Gastroesophageal sphincter (tissue), 3 donors: ENCODE measurements at regions not wholly inside any gene's neighbourhood (a gene's known extent, or its start where the extent isn't known, plus 50 kb on each side); places are given as distances from the start of the nearest gene placed in this dataset.

Source experiments
- CTCF ChIP-seq, 4 experiments: fragments of 200-600 bp in 2 of 4; fragments of 450-650 bp in 2 of 4; sonication (generic) in 1 of 4; IDR thresholded peaks; one replicate each; pipeline ENCODE4 v1.5.1; 2017 to 2019; ENCODE audit warnings: antibody characterized with exemption in 4 of 4, mild to moderate bottlenecking in 2 of 4, moderate library complexity in 2 of 4
- EP300 ChIP-seq: sonication (generic); formaldehyde crosslinking; IDR thresholded peaks from one replicate; pipeline ENCODE4 v1.6.1; 2017; ENCODE audit warnings: antibody characterized with exemption, mild to moderate bottlenecking
- POLR2A ChIP-seq, 2 donors: fragments of 450-650 bp; IDR thresholded peaks; one replicate each; pipeline ENCODE4 v1.6.1; 2017; ENCODE audit warnings: antibody characterized with exemption in 2 of 2, mild to moderate bottlenecking in 2 of 2, moderate library complexity in 1 of 2

- TF ChIP-seq POLR2A (IDR thresholded peaks at IDR 0.05) (no peak), CTCF (IDR thresholded peaks at IDR 0.05) (no peak), EP300 (no peak)
Measured at GRCh38 chr15:70297465-70298058, 199.8 kb upstream of the TLE3 start.
